ENCODE measurements at regions not wholly inside any gene's neighbourhood (a gene's known extent, or its start where the extent isn't known, plus 50 kb on each side); places are given as distances from the start of the nearest gene placed in this dataset.

GRCh38 chr18:52009958-52010357, 330.0 kb upstream of the DCC start:
- no peak for DNase-seq (ENCODE audit: low read depth in 1 of 2, low spot score in 1 of 2)
- Histone ChIP-seq H3K27ac (replicated peaks) (no peak overlapping the region), H3K27me3 (ENCODE audit: insufficient read depth, poor library complexity, severe bottlenecking) (no peaks in the 10 kb centered on the region), H3K4me3 (replicated peaks; ENCODE audit: insufficient read depth, low read length) (no peak overlapping the region)
- no peak for TF ChIP-seq GABPA (IDR thresholded peaks at IDR 0.05; ENCODE audit: low read depth)
- TF ChIP-seq SPI1 (IDR thresholded peaks at IDR 0.05; ENCODE audit: borderline replicate concordance, low read depth) = 0 out of 2 replicates have a peak, but pooled peaks have one; percentile 18
- no peak for TF ChIP-seq POLR2AphosphoS5 (IDR thresholded peaks at IDR 0.05; ENCODE audit: low read depth)
- no peak for TF ChIP-seq CTCF (IDR thresholded peaks at IDR 0.05; ENCODE audit: insufficient read depth, low read length)
- TF ChIP-seq REST (IDR thresholded peaks at IDR 0.05; ENCODE audit: insufficient replicate concordance, low read depth) = no peak

GRCh38 chr18:52045946-52046675, 293.9 kb upstream of the DCC start:
- Histone ChIP-seq H3K27ac (replicated peaks) (no peak overlapping the region), H3K4me3 (replicated peaks; ENCODE audit: insufficient read depth, low read length) (no peak overlapping the region), H3K27me3 (ENCODE audit: insufficient read depth, poor library complexity, severe bottlenecking) (no peaks in the 10 kb centered on the region)
- TF ChIP-seq POLR2AphosphoS5 (IDR thresholded peaks at IDR 0.05; ENCODE audit: low read depth) = no peak
- TF ChIP-seq GABPA (IDR thresholded peaks at IDR 0.05; ENCODE audit: low read depth) = no peak
- no peak for TF ChIP-seq REST (IDR thresholded peaks at IDR 0.05; ENCODE audit: insufficient replicate concordance, low read depth)
- no peak for TF ChIP-seq SPI1 (IDR thresholded peaks at IDR 0.05; ENCODE audit: borderline replicate concordance, low read depth)
- no peak for TF ChIP-seq CTCF (IDR thresholded peaks at IDR 0.05; ENCODE audit: insufficient read depth, low read length)
- no peak for DNase-seq (ENCODE audit: low read depth in 1 of 2, low spot score in 1 of 2)

- Histone ChIP-seq H3K27me3 (ENCODE audit: insufficient read depth, poor library complexity, severe bottlenecking) (no peaks in the 10 kb centered on the region), H3K27ac (replicated peaks) (no peak overlapping the region), H3K4me3 (replicated peaks; ENCODE audit: insufficient read depth, low read length) (no peak overlapping the region)
- TF ChIP-seq POLR2AphosphoS5 (IDR thresholded peaks at IDR 0.05; ENCODE audit: low read depth) (no peak), GABPA (IDR thresholded peaks at IDR 0.05; ENCODE audit: low read depth) (no peak), CTCF (IDR thresholded peaks at IDR 0.05; ENCODE audit: insufficient read depth, low read length) (no peak), SPI1 (IDR thresholded peaks at IDR 0.05; ENCODE audit: borderline replicate concordance, low read depth) (no peak), REST (IDR thresholded peaks at IDR 0.05; ENCODE audit: insufficient replicate concordance, low read depth) (no peak)
- DNase-seq (ENCODE audit: low read depth in 1 of 2, low spot score in 1 of 2) = no peak
Measured at GRCh38 chr18:52046842-52047241, 293.2 kb upstream of the DCC start.

Data from HL-60 (cell line).